ENCODE measurements at regions not wholly inside any gene's neighbourhood (a gene's known extent, or its start where the extent isn't known, plus 50 kb on each side); places are given as distances from the start of the nearest gene placed in this dataset.

GRCh38 chr2:43055086-43055912, 171.1 kb downstream of the ZFP36L2 start:
- peaks cover 9 to 16% of the 10 kb centered on the region in 2 donors for H3K4me1 ChIP-seq (ENCODE audit: control insufficient read depth in 2 of 2, insufficient read depth in 2 of 2, low read length in 2 of 2)
- H3K9ac ChIP-seq (ENCODE audit: low read depth in 1 of 2, low read length in 2 of 2): no peak overlapping the region
- no peak overlapping the region for H3K4me3 ChIP-seq (ENCODE audit: low read length in 2 of 2)
- no peak overlapping the region for H3K27ac ChIP-seq (ENCODE audit: low read depth in 2 of 2, low read length in 2 of 2)
- no peaks in the 10 kb centered on the region for H3K36me3 ChIP-seq (ENCODE audit: control insufficient read depth in 2 of 2, insufficient read depth in 2 of 2, low read length in 2 of 2)
- H3K9me3 ChIP-seq (ENCODE audit: control insufficient read depth in 2 of 2, low read length in 2 of 2): no peaks in the 10 kb centered on the region
- no peaks in the 10 kb centered on the region for H3K27me3 ChIP-seq (ENCODE audit: control insufficient read depth in 2 of 2, insufficient read depth in 2 of 2, low read length in 2 of 2)

- H3K4me1 ChIP-seq (ENCODE audit: control insufficient read depth in 2 of 2, insufficient read depth in 2 of 2, low read length in 2 of 2): peaks cover 9 to 16% of the 10 kb centered on the region in 2 donors
Measured at GRCh38 chr2:43054367-43054766, 172.0 kb downstream of the ZFP36L2 start.

GRCh38 chr2:43052944-43053306, 173.5 kb downstream of the ZFP36L2 start:
- H3K4me3 ChIP-seq (ENCODE audit: low read length in 2 of 2): no peak overlapping the region
- H3K27me3 ChIP-seq (ENCODE audit: control insufficient read depth in 2 of 2, insufficient read depth in 2 of 2, low read length in 2 of 2): no peaks in the 10 kb centered on the region
- no peaks in the 10 kb centered on the region for H3K36me3 ChIP-seq (ENCODE audit: control insufficient read depth in 2 of 2, insufficient read depth in 2 of 2, low read length in 2 of 2)
- peaks cover 6 to 16% of the 10 kb centered on the region in 2 donors for H3K4me1 ChIP-seq (ENCODE audit: control insufficient read depth in 2 of 2, insufficient read depth in 2 of 2, low read length in 2 of 2)
- no peaks in the 10 kb centered on the region for H3K9me3 ChIP-seq (ENCODE audit: control insufficient read depth in 2 of 2, low read length in 2 of 2)
- no peak overlapping the region for H3K27ac ChIP-seq (ENCODE audit: low read depth in 2 of 2, low read length in 2 of 2)
- H3K9ac ChIP-seq (ENCODE audit: low read depth in 1 of 2, low read length in 2 of 2): no peak overlapping the region

More at GRCh38 chr2:43054367-43054766, 172.0 kb downstream of the ZFP36L2 start:
- H3K27me3 ChIP-seq (ENCODE audit: control insufficient read depth in 2 of 2, insufficient read depth in 2 of 2, low read length in 2 of 2): no peaks in the 10 kb centered on the region
- H3K9me3 ChIP-seq (ENCODE audit: control insufficient read depth in 2 of 2, low read length in 2 of 2): no peaks in the 10 kb centered on the region
- H3K27ac ChIP-seq (ENCODE audit: low read depth in 2 of 2, low read length in 2 of 2): no peak overlapping the region
- no peaks in the 10 kb centered on the region for H3K36me3 ChIP-seq (ENCODE audit: control insufficient read depth in 2 of 2, insufficient read depth in 2 of 2, low read length in 2 of 2)
- no peak overlapping the region for H3K4me3 ChIP-seq (ENCODE audit: low read length in 2 of 2)
- H3K9ac ChIP-seq (ENCODE audit: low read depth in 1 of 2, low read length in 2 of 2): no peak overlapping the region

DNA sequence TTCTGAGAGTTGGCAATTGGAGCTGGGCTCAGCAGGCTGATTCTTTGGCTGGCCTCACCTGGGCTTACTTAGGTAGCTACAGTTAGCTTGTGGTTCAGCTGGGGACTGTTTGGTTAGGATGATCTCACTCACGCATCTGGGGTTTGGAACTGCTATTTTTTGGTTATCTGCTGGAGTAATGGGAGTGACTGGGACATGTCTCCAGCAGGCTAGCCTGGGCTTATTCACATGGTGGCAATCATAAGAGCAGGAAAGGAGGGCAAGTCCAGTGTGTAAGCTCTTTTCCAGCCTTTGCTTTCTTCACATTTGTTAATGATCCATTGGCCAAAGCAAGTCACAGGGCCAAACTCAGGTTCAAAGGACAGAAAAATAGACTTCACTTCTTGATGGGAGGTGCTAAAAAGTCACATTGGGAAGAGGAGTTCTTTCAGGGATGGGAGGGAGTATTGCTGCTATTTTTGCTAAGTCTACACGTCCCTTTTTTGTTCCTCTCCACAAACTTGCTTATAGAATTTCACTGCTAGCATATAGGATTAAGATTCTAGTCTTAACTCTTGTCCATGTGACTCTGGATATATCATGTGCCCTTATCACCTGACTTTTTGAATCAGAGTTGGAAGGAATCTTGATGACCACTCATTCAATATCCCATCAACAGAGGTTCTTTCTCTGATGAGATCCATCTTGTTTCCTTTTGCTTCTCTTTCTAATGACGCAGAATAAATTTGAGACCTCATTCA, 174.0 kb downstream of the ZFP36L2 start:
- H3K4me3 ChIP-seq (ENCODE audit: low read length in 2 of 2): no peak overlapping the region
- no peak overlapping the region for H3K9ac ChIP-seq (ENCODE audit: low read depth in 1 of 2, low read length in 2 of 2)
- no peaks in the 10 kb centered on the region for H3K36me3 ChIP-seq (ENCODE audit: control insufficient read depth in 2 of 2, insufficient read depth in 2 of 2, low read length in 2 of 2)
- H3K27ac ChIP-seq (ENCODE audit: low read depth in 2 of 2, low read length in 2 of 2): peak overlapping the region in 1 of 2 donors; percentile 30
- H3K27me3 ChIP-seq (ENCODE audit: control insufficient read depth in 2 of 2, insufficient read depth in 2 of 2, low read length in 2 of 2): no peaks in the 10 kb centered on the region
- no peaks in the 10 kb centered on the region for H3K9me3 ChIP-seq (ENCODE audit: control insufficient read depth in 2 of 2, low read length in 2 of 2)
- H3K4me1 ChIP-seq (ENCODE audit: control insufficient read depth in 2 of 2, insufficient read depth in 2 of 2, low read length in 2 of 2): peaks cover 6 to 16% of the 10 kb centered on the region in 2 donors

DNA sequence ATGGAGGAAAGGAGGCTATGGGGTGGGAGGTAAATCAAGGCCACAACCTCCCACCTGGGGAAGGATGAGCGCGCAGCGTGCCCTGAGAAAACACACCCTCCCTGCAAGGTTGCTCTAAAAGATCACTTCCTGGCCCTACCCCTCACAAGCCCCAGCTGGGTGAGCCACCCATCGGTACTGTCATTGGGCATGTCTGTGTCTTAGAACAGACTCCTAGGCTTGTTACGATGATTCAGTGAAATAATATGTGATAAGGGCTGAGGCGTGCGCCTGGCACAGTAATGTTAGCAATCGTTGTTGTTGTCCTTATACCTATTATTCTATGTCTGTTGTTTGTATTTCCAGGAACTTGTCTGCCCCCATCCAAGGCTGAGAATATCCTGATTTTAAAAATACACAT, 175.1 kb downstream of the ZFP36L2 start:
- Histone ChIP-seq H3K36me3 (ENCODE audit: control insufficient read depth in 2 of 2, insufficient read depth in 2 of 2, low read length in 2 of 2) (no peaks in the 10 kb centered on the region), H3K9ac (ENCODE audit: low read depth in 1 of 2, low read length in 2 of 2) (no peak overlapping the region), H3K27ac (ENCODE audit: low read depth in 2 of 2, low read length in 2 of 2) (peak overlapping the region; percentile 46 to 50)

GRCh38 chr2:43050866-43051265, 175.5 kb downstream of the ZFP36L2 start:
- Histone ChIP-seq H3K36me3 (ENCODE audit: control insufficient read depth in 2 of 2, insufficient read depth in 2 of 2, low read length in 2 of 2) (no peaks in the 10 kb centered on the region), H3K4me3 (ENCODE audit: low read length in 2 of 2) (no peak overlapping the region), H3K27ac (ENCODE audit: low read depth in 2 of 2, low read length in 2 of 2) (peak overlapping the region; percentile 26 to 50), H3K9ac (ENCODE audit: low read depth in 1 of 2, low read length in 2 of 2) (no peak overlapping the region), H3K9me3 (ENCODE audit: control insufficient read depth in 2 of 2, low read length in 2 of 2) (no peaks in the 10 kb centered on the region), H3K4me1 (ENCODE audit: control insufficient read depth in 2 of 2, insufficient read depth in 2 of 2, low read length in 2 of 2) (peaks cover 9 to 16% of the 10 kb centered on the region in 2 donors), H3K27me3 (ENCODE audit: control insufficient read depth in 2 of 2, insufficient read depth in 2 of 2, low read length in 2 of 2) (no peaks in the 10 kb centered on the region)

More for the DNA sequence above, 175.1 kb downstream of the ZFP36L2 start:
- Histone ChIP-seq H3K4me1 (ENCODE audit: control insufficient read depth in 2 of 2, insufficient read depth in 2 of 2, low read length in 2 of 2) (peaks cover 9 to 16% of the 10 kb centered on the region in 2 donors), H3K27me3 (ENCODE audit: control insufficient read depth in 2 of 2, insufficient read depth in 2 of 2, low read length in 2 of 2) (no peaks in the 10 kb centered on the region), H3K9me3 (ENCODE audit: control insufficient read depth in 2 of 2, low read length in 2 of 2) (no peaks in the 10 kb centered on the region), H3K4me3 (ENCODE audit: low read length in 2 of 2) (no peak overlapping the region)

- Histone ChIP-seq H3K9ac (ENCODE audit: low read depth in 1 of 2, low read length in 2 of 2) (no peak overlapping the region), H3K27ac (ENCODE audit: low read depth in 2 of 2, low read length in 2 of 2) (peak overlapping the region; percentile 26 to 50)
Measured at GRCh38 chr2:43049836-43050801, 176.3 kb downstream of the ZFP36L2 start.

DNA sequence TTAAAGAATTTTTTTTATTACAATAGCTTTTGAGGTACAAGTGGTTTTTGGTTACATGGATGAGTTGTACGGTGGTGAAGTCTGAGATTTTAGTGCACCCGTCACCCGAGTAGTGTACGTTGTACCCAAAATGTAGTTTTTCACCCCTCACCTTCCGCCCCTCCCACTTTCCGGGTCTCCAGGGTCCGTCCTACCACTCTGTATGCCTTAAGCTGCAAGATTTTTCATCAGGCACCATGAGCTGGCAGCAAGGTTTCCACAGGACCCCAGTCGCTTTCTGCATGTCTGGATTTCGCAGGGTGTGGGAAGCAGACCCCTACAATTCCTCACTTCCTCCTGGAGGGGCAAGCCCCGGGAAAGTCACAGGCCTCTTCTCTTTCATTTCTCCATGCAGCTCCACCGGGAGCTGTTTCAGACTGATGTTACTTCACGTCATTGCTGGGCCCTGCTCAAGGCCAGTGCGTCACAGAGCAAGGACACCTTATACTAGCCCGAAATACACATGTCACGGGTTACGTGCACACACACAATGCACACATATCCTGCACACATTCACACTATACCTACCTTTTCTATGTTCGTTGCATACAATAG, 179.1 kb downstream of the ZFP36L2 start:
- H3K27ac ChIP-seq (ENCODE audit: low read depth in 2 of 2, low read length in 2 of 2): no peak overlapping the region
- no peak overlapping the region for H3K4me3 ChIP-seq (ENCODE audit: low read length in 2 of 2)
- H3K27me3 ChIP-seq (ENCODE audit: control insufficient read depth in 2 of 2, insufficient read depth in 2 of 2, low read length in 2 of 2): no peaks in the 10 kb centered on the region
- no peak overlapping the region for H3K9ac ChIP-seq (ENCODE audit: low read depth in 1 of 2, low read length in 2 of 2)
- no peaks in the 10 kb centered on the region for H3K36me3 ChIP-seq (ENCODE audit: control insufficient read depth in 2 of 2, insufficient read depth in 2 of 2, low read length in 2 of 2)
- peaks cover 9 to 15% of the 10 kb centered on the region in 2 donors for H3K4me1 ChIP-seq (ENCODE audit: control insufficient read depth in 2 of 2, insufficient read depth in 2 of 2, low read length in 2 of 2)
- no peaks in the 10 kb centered on the region for H3K9me3 ChIP-seq (ENCODE audit: control insufficient read depth in 2 of 2, low read length in 2 of 2)

More at GRCh38 chr2:43049836-43050801, 176.3 kb downstream of the ZFP36L2 start:
- no peaks in the 10 kb centered on the region for H3K9me3 ChIP-seq (ENCODE audit: control insufficient read depth in 2 of 2, low read length in 2 of 2)
- H3K4me1 ChIP-seq (ENCODE audit: control insufficient read depth in 2 of 2, insufficient read depth in 2 of 2, low read length in 2 of 2): peaks cover 9 to 16% of the 10 kb centered on the region in 2 donors
- H3K4me3 ChIP-seq (ENCODE audit: low read length in 2 of 2): no peak overlapping the region
- no peaks in the 10 kb centered on the region for H3K36me3 ChIP-seq (ENCODE audit: control insufficient read depth in 2 of 2, insufficient read depth in 2 of 2, low read length in 2 of 2)
- no peaks in the 10 kb centered on the region for H3K27me3 ChIP-seq (ENCODE audit: control insufficient read depth in 2 of 2, insufficient read depth in 2 of 2, low read length in 2 of 2)

DNA sequence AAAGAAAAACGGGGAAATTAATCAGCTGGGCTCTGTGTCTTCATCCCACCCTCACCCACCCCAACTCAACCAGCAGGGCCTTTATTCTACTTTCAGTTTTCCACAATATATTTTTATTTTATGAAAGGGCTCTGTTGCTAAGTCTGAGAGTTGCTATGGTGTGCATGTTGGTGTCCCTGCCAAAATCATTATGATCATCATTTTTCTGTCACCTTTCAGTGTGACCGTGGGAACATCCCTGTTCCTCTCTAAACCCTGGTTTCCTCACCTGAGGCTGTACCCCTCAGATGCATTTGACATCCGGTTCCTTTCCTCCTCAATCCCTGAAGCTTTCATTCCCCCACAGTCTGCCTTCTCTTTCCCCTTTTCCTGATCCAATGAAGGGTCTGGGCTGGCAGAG, 180.5 kb downstream of the ZFP36L2 start:
- H3K4me1 ChIP-seq (ENCODE audit: control insufficient read depth in 2 of 2, insufficient read depth in 2 of 2, low read length in 2 of 2): peaks cover 10 to 12% of the 10 kb centered on the region in 2 donors
- no peak overlapping the region for H3K27ac ChIP-seq (ENCODE audit: low read depth in 2 of 2, low read length in 2 of 2)

More for the DNA sequence above, 180.5 kb downstream of the ZFP36L2 start:
- H3K9ac ChIP-seq (ENCODE audit: low read depth in 1 of 2, low read length in 2 of 2): no peak overlapping the region
- no peaks in the 10 kb centered on the region for H3K9me3 ChIP-seq (ENCODE audit: control insufficient read depth in 2 of 2, low read length in 2 of 2)
- H3K36me3 ChIP-seq (ENCODE audit: control insufficient read depth in 2 of 2, insufficient read depth in 2 of 2, low read length in 2 of 2): no peaks in the 10 kb centered on the region
- H3K4me3 ChIP-seq (ENCODE audit: low read length in 2 of 2): no peak overlapping the region
- no peaks in the 10 kb centered on the region for H3K27me3 ChIP-seq (ENCODE audit: control insufficient read depth in 2 of 2, insufficient read depth in 2 of 2, low read length in 2 of 2)

Data from mucosa of rectum (tissue), 2 donors.